GM21423 (cell line): ENCODE measurements at regions not wholly inside any gene's neighbourhood (a gene's known extent, or its start where the extent isn't known, plus 50 kb on each side); places are given as distances from the start of the nearest gene placed in this dataset.

ENCODE experiments used
- ATAC-seq: cut with Tn5 transposase; IDR thresholded peaks from one replicate; pipeline ENCODE4 v1.9.1; 2021; ENCODE audit warnings: mild to moderate bottlenecking, moderate library complexity; ENCODE audit not compliant: unreplicated experiment

GRCh38 chr3:159165961-159166360 lies 364.1 kb downstream of the MFSD1 start:
- ATAC-seq = no peak

- ATAC-seq = no peak
Measured at GRCh38 chr3:159166899-159167586, 365.2 kb downstream of the MFSD1 start.

GRCh38 chr3:159168788-159169187 lies 366.9 kb downstream of the MFSD1 start:
- no peak for ATAC-seq

GRCh38 chr3:159169828-159170227 lies 368.0 kb downstream of the MFSD1 start:
- no peak for ATAC-seq

- no peak for ATAC-seq
Measured at GRCh38 chr3:159170436-159171003, 368.7 kb downstream of the MFSD1 start.

- ATAC-seq = no peak
Measured at GRCh38 chr3:159171333-159171732, 369.5 kb downstream of the MFSD1 start.

GRCh38 chr3:159172473-159172872 lies 370.6 kb downstream of the MFSD1 start:
- ATAC-seq = no peak

- ATAC-seq = no peak
Measured at GRCh38 chr3:159174715-159175692, 373.1 kb downstream of the MFSD1 start.

GRCh38 chr3:159178209-159178897 lies 376.5 kb downstream of the MFSD1 start:
- ATAC-seq = no peak

- no peak for ATAC-seq
Measured at GRCh38 chr3:159182961-159183360, 381.1 kb downstream of the MFSD1 start.

- ATAC-seq = peak; percentile 67
Measured at GRCh38 chr3:159185443-159186050, 383.7 kb downstream of the MFSD1 start.

- ATAC-seq = peak; percentile 55
Measured at GRCh38 chr3:159186581-159186980, 384.7 kb downstream of the MFSD1 start.

- no peak for ATAC-seq
Measured at GRCh38 chr3:159187232-159187631, 385.4 kb downstream of the MFSD1 start.

- ATAC-seq = no peak
Measured at GRCh38 chr3:159187706-159188105, 385.9 kb downstream of the MFSD1 start.

- ATAC-seq = no peak
Measured at GRCh38 chr3:159189994-159190669, 388.3 kb downstream of the MFSD1 start.

GRCh38 chr3:159191447-159191846 lies 389.6 kb downstream of the MFSD1 start:
- ATAC-seq = no peak

- ATAC-seq = no peak
Measured at GRCh38 chr3:159196359-159196758, 394.5 kb downstream of the MFSD1 start.

GRCh38 chr3:159200176-159200575 lies 398.3 kb downstream of the MFSD1 start:
- no peak for ATAC-seq

- no peak for ATAC-seq
Measured at GRCh38 chr3:159208050-159208449, 406.2 kb downstream of the MFSD1 start.

GRCh38 chr3:159209459-159209858 lies 407.6 kb downstream of the MFSD1 start:
- no peak for ATAC-seq
